ENCODE measurements at regions not wholly inside any gene's neighbourhood (a gene's known extent, or its start where the extent isn't known, plus 50 kb on each side); places are given as distances from the start of the nearest gene placed in this dataset.

GRCh38 chr9:105861972-105862371 lies 167.6 kb downstream of the TMEM38B start:
- no peak for DNase-seq

GRCh38 chr9:105864248-105864898 lies 170.0 kb downstream of the TMEM38B start:
- no peak for DNase-seq

- no peak for DNase-seq
These were observed 170.9 kb downstream of the TMEM38B start for GRCh38 chr9:105865285-105865684.

GRCh38 chr9:105871540-105871939 lies 177.2 kb downstream of the TMEM38B start:
- DNase-seq, result no peak

- DNase-seq, result no peak
These were observed 179.5 kb downstream of the TMEM38B start for GRCh38 chr9:105873801-105874200.

- no peak for DNase-seq
These were observed 183.4 kb downstream of the TMEM38B start for GRCh38 chr9:105877721-105878120.

- no peak for DNase-seq
These were observed 184.8 kb downstream of the TMEM38B start for GRCh38 chr9:105879181-105879580.

- no peak for DNase-seq
These were observed 186.2 kb downstream of the TMEM38B start for GRCh38 chr9:105880517-105880916.

GRCh38 chr9:105881021-105881420 lies 186.7 kb downstream of the TMEM38B start:
- DNase-seq, result no peak

GRCh38 chr9:105881654-105882349 lies 187.5 kb downstream of the TMEM38B start:
- DNase-seq, result no peak

- DNase-seq, result no peak
These were observed 189.5 kb downstream of the TMEM38B start for GRCh38 chr9:105883847-105884246.

- no peak for DNase-seq
These were observed 190.1 kb downstream of the TMEM38B start for GRCh38 chr9:105884416-105884815.

GRCh38 chr9:105886136-105886535 lies 191.8 kb downstream of the TMEM38B start:
- DNase-seq, result no peak

- DNase-seq, result no peak
These were observed 193.3 kb downstream of the TMEM38B start for GRCh38 chr9:105887679-105888078.

- DNase-seq, result no peak
These were observed 195.9 kb downstream of the TMEM38B start for GRCh38 chr9:105890046-105890822.

GRCh38 chr9:105900123-105900522 lies 205.8 kb downstream of the TMEM38B start:
- no peak for DNase-seq

- peak; percentile 71 for DNase-seq
These were observed 207.3 kb downstream of the TMEM38B start for GRCh38 chr9:105901514-105902109.

GRCh38 chr9:105908069-105908468 lies 213.7 kb downstream of the TMEM38B start:
- DNase-seq, result no peak

GRCh38 chr9:105911104-105911911 lies 217.0 kb downstream of the TMEM38B start:
- no peak for DNase-seq

- no peak for DNase-seq
These were observed 218.0 kb downstream of the TMEM38B start for GRCh38 chr9:105912157-105912862.

GRCh38 chr9:105912863-105913516 lies 218.6 kb downstream of the TMEM38B start:
- DNase-seq, result no peak

Data from right forelimb (tissue), 1 donor.